ENCODE measurements at regions not wholly inside any gene's neighbourhood (a gene's known extent, or its start where the extent isn't known, plus 50 kb on each side); places are given as distances from the start of the nearest gene placed in this dataset.

DNA sequence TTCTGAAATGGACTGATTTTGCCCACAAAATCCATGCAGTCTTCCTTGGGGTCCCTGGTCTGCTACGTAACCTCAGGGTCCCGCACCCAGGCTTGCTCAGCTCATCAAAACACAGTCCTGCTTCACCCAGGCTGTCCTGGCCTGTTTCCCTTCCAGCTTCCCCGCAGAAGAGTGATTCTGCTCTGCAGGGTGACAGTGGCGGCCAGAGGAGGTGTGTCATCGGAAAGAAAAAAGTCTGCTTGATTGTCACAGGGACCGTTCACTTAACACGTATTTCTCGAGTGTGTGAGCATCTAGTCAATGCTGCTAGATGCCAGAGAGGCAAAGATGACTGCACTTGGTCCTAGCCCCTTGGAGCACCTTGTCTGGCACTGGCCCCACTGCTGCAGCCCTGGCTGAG lies 50.1 kb upstream of the ABHD2 start:
- TF ChIP-seq, protein P1, sequence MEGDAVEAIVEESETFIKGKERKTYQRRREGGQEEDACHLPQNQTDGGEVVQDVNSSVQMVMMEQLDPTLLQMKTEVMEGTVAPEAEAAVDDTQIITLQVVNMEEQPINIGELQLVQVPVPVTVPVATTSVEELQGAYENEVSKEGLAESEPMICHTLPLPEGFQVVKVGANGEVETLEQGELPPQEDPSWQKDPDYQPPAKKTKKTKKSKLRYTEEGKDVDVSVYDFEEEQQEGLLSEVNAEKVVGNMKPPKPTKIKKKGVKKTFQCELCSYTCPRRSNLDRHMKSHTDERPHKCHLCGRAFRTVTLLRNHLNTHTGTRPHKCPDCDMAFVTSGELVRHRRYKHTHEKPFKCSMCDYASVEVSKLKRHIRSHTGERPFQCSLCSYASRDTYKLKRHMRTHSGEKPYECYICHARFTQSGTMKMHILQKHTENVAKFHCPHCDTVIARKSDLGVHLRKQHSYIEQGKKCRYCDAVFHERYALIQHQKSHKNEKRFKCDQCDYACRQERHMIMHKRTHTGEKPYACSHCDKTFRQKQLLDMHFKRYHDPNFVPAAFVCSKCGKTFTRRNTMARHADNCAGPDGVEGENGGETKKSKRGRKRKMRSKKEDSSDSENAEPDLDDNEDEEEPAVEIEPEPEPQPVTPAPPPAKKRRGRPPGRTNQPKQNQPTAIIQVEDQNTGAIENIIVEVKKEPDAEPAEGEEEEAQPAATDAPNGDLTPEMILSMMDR (IDR thresholded peaks at IDR 0.05; ENCODE audit: low read depth, low read length), result no peak
- no peak overlapping the region for H3K4me3 ChIP-seq (ENCODE audit: low read depth, low read length)
